HEK293T (cell line): ENCODE measurements at regions not wholly inside any gene's neighbourhood (a gene's known extent, or its start where the extent isn't known, plus 50 kb on each side); places are given as distances from the start of the nearest gene placed in this dataset.
A peak's percentile ranks its signal among the peaks of the same experiment; 100 is the strongest.

ENCODE experiments used
- CTCF ChIA-PET: fragments of 350-600 bp; formaldehyde crosslinking; extraction: SDS; loops from one replicate; lab custom pipeline; 2021; ENCODE audit warnings: antibody characterized with exemption, inconsistent platforms; lab: Yijun Ruan, JAX
- POLR2A ChIA-PET: fragments of 350-600 bp; formaldehyde crosslinking; extraction: SDS; loops from one replicate; lab custom pipeline; 2020; ENCODE audit warnings: antibody characterized with exemption, inconsistent platforms; lab: Yijun Ruan, JAX
- DNase-seq: peaks from one replicate; pipeline ENCODE4 v3.0.0; 2012; ENCODE audit warnings: mixed read lengths; ENCODE audit errors: extremely low spot score
- ARNT ChIP-seq: fragments of 450-650 bp; IDR thresholded peaks from 2 replicates; pipeline ENCODE4 v1.6.1; 2017; ENCODE audit warnings: mild to moderate bottlenecking
- BHLHE40 ChIP-seq: fragments of 450-650 bp; IDR thresholded peaks from 2 replicates; pipeline ENCODE4 v1.6.1; 2016; ENCODE audit warnings: mild to moderate bottlenecking, moderate library complexity, borderline replicate concordance
- CTBP1 ChIP-seq: fragments of 450-650 bp; IDR thresholded peaks from 2 replicates; pipeline ENCODE4 v1.6.1; 2016; ENCODE audit warnings: borderline replicate concordance
- ELF4 ChIP-seq: fragments of 450-650 bp; IDR thresholded peaks from 2 replicates; pipeline ENCODE4 v1.6.1; 2017; ENCODE audit warnings: antibody characterized with exemption
- FOXA1 ChIP-seq: fragments of 450-650 bp; IDR thresholded peaks from 2 replicates; pipeline ENCODE4 v1.6.1; 2016; ENCODE audit warnings: mild to moderate bottlenecking
- FOXK2 ChIP-seq: fragments of 450-650 bp; IDR thresholded peaks from 2 replicates; pipeline ENCODE4 v1.6.1; 2016; ENCODE audit warnings: mild to moderate bottlenecking
- FOXM1 ChIP-seq: fragments of 450-650 bp; IDR thresholded peaks from 2 replicates; pipeline ENCODE4 v1.6.1; 2017; ENCODE audit warnings: mild to moderate bottlenecking, borderline replicate concordance
- HDGF ChIP-seq: fragments of 450-650 bp; IDR thresholded peaks from 2 replicates; pipeline ENCODE4 v1.6.1; 2017; ENCODE audit warnings: antibody characterized with exemption, borderline replicate concordance
- L3MBTL2 ChIP-seq: fragments of 450-650 bp; conservative IDR thresholded peaks from 2 replicates; pipeline ENCODE4 v1.6.1; 2016; ENCODE audit warnings: mild to moderate bottlenecking
- LEF1 ChIP-seq: fragments of 450-650 bp; IDR thresholded peaks from 2 replicates; pipeline ENCODE4 v1.6.1; 2017; ENCODE audit warnings: mild to moderate bottlenecking, borderline replicate concordance
- NFRKB ChIP-seq: fragments of 450-650 bp; IDR thresholded peaks from 2 replicates; pipeline ENCODE4 v1.6.1; 2016; ENCODE audit warnings: mild to moderate bottlenecking, moderate library complexity
- SP1 ChIP-seq: fragments of 450-650 bp; IDR thresholded peaks from 2 replicates; pipeline ENCODE4 v1.6.1; 2017
- SUZ12 ChIP-seq: fragments of 450-650 bp; IDR thresholded peaks from 2 replicates; pipeline ENCODE4 v1.6.1; 2016; ENCODE audit warnings: mild to moderate bottlenecking
- TARDBP ChIP-seq: fragments of 450-650 bp; IDR thresholded peaks from 2 replicates; pipeline ENCODE4 v1.6.1; 2016
- ZNF384 ChIP-seq: fragments of 450-650 bp; IDR thresholded peaks from 2 replicates; pipeline ENCODE4 v1.6.1; 2016
- TF ChIP-seq, protein P1 (sequence below): fragments of 450-650 bp; IDR thresholded peaks from 2 replicates; pipeline ENCODE4 v1.6.1; 2016

DNA sequence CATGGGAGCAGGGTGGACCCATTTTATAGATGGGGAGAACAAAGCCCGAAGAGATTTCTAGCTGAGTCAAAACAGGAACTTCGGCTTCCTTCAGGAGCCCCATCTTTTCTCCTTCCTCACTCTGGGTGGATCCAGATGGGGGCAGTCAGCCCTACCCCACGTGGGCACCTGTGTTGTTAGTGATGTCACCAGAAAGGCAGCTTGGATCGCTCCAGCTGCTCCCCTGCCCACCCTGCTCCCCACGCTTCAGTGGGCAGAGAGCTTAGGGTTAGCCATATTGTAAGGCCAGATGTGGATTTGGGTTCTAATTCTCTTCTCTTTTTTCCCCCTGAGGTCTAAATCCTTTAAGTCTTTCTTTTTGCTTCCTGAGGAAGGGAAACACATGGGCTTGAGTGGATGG is 132.3 kb upstream of the PJA1 start:
- no peak for DNase-seq
- TF ChIP-seq ZNF384 (no peak), SUZ12 (no peak), ARNT (no peak), SP1 (no peak), FOXA1 (no peak), L3MBTL2 (no peak), LEF1 (no peak), FOXM1 (no peak), FOXK2 (no peak), ELF4 (no peak), TARDBP (no peak), NFRKB (no peak), BHLHE40 (no peak), CTBP1 (no peak), HDGF (no peak)
- TF ChIP-seq, protein P1, sequence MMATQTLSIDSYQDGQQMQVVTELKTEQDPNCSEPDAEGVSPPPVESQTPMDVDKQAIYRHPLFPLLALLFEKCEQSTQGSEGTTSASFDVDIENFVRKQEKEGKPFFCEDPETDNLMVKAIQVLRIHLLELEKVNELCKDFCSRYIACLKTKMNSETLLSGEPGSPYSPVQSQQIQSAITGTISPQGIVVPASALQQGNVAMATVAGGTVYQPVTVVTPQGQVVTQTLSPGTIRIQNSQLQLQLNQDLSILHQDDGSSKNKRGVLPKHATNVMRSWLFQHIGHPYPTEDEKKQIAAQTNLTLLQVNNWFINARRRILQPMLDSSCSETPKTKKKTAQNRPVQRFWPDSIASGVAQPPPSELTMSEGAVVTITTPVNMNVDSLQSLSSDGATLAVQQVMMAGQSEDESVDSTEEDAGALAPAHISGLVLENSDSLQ, result no peak
- ChIA-PET CTCF (no interaction called here), POLR2A (no interaction called here)

DNA sequence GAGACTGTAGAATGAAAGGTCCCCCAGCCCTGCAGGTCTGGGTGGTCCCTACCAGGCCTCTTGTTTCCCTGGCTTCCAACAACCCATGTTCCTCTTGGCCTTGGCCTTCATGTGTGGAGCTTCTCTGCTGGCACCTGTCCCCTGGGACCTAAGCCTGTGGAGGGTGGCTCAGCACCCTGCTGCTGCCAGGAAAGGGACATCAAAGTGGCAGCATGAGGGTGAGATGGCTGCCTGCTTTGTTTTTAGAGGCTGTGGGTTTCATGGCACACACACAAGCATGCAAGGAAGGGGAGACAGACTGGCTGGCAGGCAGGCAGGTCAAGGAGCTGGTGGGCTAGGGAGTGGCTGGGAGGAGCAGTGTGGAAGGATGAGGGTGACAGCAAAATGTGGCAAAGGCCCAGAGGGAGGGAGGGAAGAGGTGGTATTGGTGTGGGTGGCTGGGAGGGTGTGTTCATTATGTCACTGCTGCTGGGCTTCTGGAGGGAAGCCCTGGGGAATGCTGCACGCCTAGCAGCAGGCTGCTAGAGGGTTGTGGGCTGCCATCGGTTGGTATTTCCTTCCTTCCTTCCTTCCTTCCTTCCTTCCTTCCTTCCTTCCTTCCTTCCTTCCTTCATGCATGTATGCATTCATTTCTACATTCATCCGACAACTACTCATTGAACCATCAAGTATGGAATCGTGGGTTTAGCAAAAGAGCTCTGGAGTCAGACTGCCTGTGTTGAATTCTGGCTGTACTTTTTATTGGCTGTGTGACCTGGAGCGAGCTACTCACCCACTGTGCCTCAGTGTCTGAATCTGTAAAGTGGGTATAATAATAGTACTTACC is 128.7 kb upstream of the PJA1 start:
- CTCF ChIA-PET, result no interaction called here

DNA sequence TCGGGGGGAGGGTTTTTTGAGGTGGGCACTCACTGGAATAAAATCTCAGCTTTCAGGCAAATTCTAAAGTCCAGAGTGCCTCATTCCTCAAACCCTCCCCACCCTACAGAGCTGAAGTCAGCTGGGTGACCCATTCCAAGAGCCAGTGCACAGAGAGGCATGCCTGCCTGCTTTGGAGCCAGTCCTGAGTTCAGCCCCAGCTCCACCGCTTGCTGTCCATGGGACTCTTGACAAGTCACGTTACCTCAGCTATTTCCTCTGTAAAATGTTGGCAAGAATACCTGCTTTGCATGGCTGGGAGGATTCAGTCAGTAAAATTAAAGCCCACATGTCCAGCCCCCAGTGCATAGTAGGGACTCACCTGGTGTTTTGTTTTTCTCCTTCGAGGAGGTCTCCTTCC is 125.9 kb upstream of the PJA1 start:
- ChIA-PET CTCF (interaction anchor here (1.2 to 3.4 kb wide), 2 partner anchors 96 to 464 kb away, joined by 3 to 15 read pairs; no protein-coding TSS in a partner anchor), POLR2A (interaction anchor here (0.9 to 2.5 kb wide), 5 partner anchors 9 to 462 kb away, joined by 3 to 17 read pairs (median 4); partner anchors contain the start of gene EFNB1)
- no peak for DNase-seq
- no peak for TF ChIP-seq SP1
- TF ChIP-seq FOXK2, result no peak
- TF ChIP-seq TARDBP, result no peak

More for the DNA sequence above, 128.7 kb upstream of the PJA1 start:
- no peak for DNase-seq
- TF ChIP-seq ZNF384 (no peak), FOXA1 (no peak), ARNT (no peak), TARDBP (no peak), NFRKB (no peak), L3MBTL2 (no peak), HDGF (no peak), FOXM1 (no peak), BHLHE40 (no peak), ELF4 (no peak), CTBP1 (no peak), SP1 (no peak), SUZ12 (no peak), FOXK2 (no peak), LEF1 (no peak)
- TF ChIP-seq, protein P1, result no peak
- POLR2A ChIA-PET, result no interaction called here

DNA sequence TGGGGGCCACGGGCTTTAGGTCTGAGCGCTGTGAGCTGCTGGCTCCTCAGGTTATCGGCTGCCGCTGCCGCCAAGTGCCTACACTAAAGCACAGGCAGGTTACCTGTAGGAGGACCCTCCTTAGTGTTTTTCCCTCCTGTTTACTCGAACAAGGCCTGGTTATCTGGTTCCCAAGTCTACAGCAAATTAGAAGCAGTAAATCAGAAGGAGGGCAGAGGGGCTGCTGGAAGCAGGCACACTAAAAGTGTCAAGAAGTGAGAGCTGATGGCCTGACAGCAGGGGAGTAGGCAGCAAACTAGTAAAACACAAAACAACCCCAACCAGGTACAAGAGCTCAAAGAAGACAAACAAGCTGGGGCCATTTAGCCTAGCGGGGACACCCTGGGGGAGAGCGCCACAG is 125.0 kb upstream of the PJA1 start:
- ChIA-PET POLR2A (interaction anchor here (0.9 to 2.6 kb wide), 7 partner anchors 10 to 462 kb away, joined by 3 to 17 read pairs (median 4); partner anchors contain the start of gene EFNB1), CTCF (interaction anchor here (1.1 to 3.4 kb wide), 5 partner anchors 68 to 463 kb away, joined by 3 to 15 read pairs (median 4); partner anchors contain the start of gene EFNB1)
- TF ChIP-seq CTBP1 (peak; percentile 82), HDGF (no peak), NFRKB (no peak), BHLHE40 (no peak)
- TF ChIP-seq, protein P1, result peak; percentile 95
- DNase-seq, result peak; percentile 27

DNA sequence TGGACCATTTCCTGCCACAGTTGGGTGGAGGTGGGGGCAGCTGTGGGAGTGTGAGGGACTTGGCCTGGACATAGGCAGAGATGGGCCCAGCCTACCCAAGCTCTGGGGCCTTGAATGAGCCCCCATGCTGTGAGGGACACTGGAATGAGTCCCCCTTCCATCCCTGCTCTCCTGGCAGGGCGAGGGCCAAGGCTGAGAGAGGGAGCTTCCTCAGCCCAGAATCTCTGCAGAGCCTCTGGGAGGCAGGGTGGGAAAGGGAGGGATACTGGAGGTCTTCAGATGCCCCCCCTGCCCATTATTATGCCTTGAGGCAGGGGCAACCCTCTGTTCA is 124.5 kb upstream of the PJA1 start:
- peak; percentile 70; the same call in 1 of the 2 replicates for TF ChIP-seq HDGF
- no peak for TF ChIP-seq TARDBP
- ChIA-PET POLR2A (interaction anchor here (0.9 to 2.6 kb wide), 8 partner anchors 19 to 461 kb away, joined by 3 to 17 read pairs (median 7); partner anchors contain the start of gene EFNB1), CTCF (interaction anchor here (0.7 to 3.4 kb wide), 12 partner anchors 9 to 462 kb away, joined by 3 to 15 read pairs (median 4); partner anchors contain the start of gene EFNB1)
- DNase-seq, result no peak

DNA sequence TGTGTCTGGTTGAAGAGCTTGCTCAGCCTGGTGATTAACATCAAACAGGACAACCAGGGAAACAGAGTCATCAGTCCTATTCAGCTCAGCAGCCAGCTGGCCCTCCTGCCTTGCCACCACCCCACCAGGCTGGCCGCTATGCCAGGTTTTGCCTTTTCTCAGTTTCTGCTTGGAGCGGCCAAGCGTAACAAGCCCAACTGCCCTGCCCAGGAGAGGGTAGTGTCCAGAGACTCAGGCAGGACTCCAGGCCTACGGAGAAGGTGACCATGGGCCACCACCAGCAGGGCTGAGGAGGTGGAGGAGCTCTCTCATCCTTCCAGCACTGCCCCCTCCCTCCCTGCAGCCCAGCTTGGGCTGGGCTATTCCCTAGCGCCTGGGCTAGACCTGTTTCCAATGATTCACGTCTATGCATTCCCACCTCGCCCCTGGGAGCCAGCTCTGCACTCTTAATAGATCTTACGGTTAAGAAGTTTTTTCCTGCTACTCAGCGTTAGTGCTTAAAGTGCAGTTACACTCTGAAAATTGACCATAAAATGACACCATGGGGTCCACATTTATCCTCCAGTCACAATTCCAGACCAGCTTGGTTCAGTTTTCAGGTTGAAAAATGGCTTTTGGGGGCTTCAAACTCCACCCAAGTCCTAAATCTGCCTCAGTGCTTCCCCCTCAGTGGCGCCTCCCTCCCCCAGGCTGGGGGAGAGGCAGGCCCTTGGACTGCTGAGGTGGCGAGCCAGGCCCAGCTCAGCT is 124.0 kb upstream of the PJA1 start:
- peak; percentile 63 for DNase-seq
- ChIA-PET POLR2A (interaction anchor here (1.0 to 2.6 kb wide), 7 partner anchors 19 to 460 kb away, joined by 3 to 17 read pairs (median 7); partner anchors contain the start of gene EFNB1), CTCF (interaction anchor here (0.7 to 3.4 kb wide), 13 partner anchors 10 to 556 kb away, joined by 3 to 15 read pairs (median 4); partner anchors contain the start of gene EFNB1)
- TF ChIP-seq CTBP1 (peak; percentile 77; the same call in 1 of the 2 replicates), TARDBP (no peak), FOXM1 (no peak), HDGF (no peak), ZNF384 (no peak), BHLHE40 (no peak), ELF4 (no peak)
- TF ChIP-seq, protein P1, result peak; percentile 81
